Vagina (tissue), 2 donors: ENCODE measurements at regions not wholly inside any gene's neighbourhood (a gene's known extent, or its start where the extent isn't known, plus 50 kb on each side); places are given as distances from the start of the nearest gene placed in this dataset.

Experiments used
- POLR2A ChIP-seq, 2 donors: fragments of 450-650 bp; IDR thresholded peaks; one replicate each; pipeline ENCODE4 v1.6.1; 2017; ENCODE audit warnings: antibody characterized with exemption in 2 of 2, mild to moderate bottlenecking in 2 of 2, moderate library complexity in 2 of 2
- TF ChIP-seq, protein P1 (sequence below), 3 experiments: fragments of 450-650 bp in 2 of 3; fragments of 200-600 bp in 1 of 3; sonication (generic) in 1 of 3; IDR thresholded peaks; one replicate each; pipeline ENCODE4 v1.5.1; 2017 to 2019; ENCODE audit warnings: antibody characterized with exemption in 3 of 3, mild to moderate bottlenecking in 2 of 3, moderate library complexity in 2 of 3

DNA sequence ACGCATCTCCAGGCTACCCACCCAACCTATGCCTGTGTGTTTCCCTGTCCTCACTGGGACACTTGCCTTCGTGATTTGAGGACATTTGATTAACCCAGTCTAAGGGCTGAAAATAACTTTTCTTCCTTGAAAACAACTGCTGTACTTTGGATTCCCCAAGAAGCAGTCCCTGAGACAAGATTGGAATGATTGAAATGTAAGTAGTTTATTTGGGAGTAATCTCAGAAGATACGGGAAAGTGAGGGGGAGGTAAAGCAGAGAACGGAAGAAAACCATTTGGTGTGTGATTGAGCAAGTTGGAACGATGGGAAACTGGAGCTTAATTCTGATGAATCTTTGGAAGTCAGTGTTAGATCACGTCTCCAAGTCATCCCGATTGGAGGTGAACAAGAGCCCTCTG is 143.8 kb upstream of the LMCD1 start:
- no peak for TF ChIP-seq POLR2A (IDR thresholded peaks at IDR 0.05)
- TF ChIP-seq, protein P1, sequence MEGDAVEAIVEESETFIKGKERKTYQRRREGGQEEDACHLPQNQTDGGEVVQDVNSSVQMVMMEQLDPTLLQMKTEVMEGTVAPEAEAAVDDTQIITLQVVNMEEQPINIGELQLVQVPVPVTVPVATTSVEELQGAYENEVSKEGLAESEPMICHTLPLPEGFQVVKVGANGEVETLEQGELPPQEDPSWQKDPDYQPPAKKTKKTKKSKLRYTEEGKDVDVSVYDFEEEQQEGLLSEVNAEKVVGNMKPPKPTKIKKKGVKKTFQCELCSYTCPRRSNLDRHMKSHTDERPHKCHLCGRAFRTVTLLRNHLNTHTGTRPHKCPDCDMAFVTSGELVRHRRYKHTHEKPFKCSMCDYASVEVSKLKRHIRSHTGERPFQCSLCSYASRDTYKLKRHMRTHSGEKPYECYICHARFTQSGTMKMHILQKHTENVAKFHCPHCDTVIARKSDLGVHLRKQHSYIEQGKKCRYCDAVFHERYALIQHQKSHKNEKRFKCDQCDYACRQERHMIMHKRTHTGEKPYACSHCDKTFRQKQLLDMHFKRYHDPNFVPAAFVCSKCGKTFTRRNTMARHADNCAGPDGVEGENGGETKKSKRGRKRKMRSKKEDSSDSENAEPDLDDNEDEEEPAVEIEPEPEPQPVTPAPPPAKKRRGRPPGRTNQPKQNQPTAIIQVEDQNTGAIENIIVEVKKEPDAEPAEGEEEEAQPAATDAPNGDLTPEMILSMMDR (IDR thresholded peaks at IDR 0.05): no peak
